Mesendoderm (in vitro differentiated cells): ENCODE measurements at regions not wholly inside any gene's neighbourhood (a gene's known extent, or its start where the extent isn't known, plus 50 kb on each side); places are given as distances from the start of the nearest gene placed in this dataset.

ENCODE experiments used
- DNase-seq: peaks from one replicate; pipeline ENCODE4 v3.0.0; 2013
- H2AK5ac ChIP-seq: 2 replicates; pipeline ENCODE4 v1.6.1; 2013; ENCODE audit warnings: low read length, inconsistent platforms
- H2BK120ac ChIP-seq: 2 replicates; pipeline ENCODE4 v1.6.1; 2013; ENCODE audit warnings: low read depth, mild to moderate bottlenecking, low read length, moderate library complexity, mixed read lengths
- H2BK15ac ChIP-seq: replicated peaks from 2 replicates; pipeline ENCODE4 v1.6.1; 2013; ENCODE audit warnings: low read depth, mild to moderate bottlenecking, moderate library complexity
- H2BK5ac ChIP-seq: 2 replicates; pipeline ENCODE4 v1.6.1; 2013; ENCODE audit warnings: low read length, inconsistent platforms
- H3K18ac ChIP-seq: 2 replicates; pipeline ENCODE4 v1.6.1; 2013; ENCODE audit warnings: mild to moderate bottlenecking, low read length, mixed read lengths
- H3K23ac ChIP-seq: one replicate; pipeline ENCODE4 v1.6.1; 2013; ENCODE audit warnings: low read length
- H3K27ac ChIP-seq: 2 replicates; pipeline ENCODE4 v1.5.1; 2013; ENCODE audit warnings: low read depth, mild to moderate bottlenecking, inconsistent platforms, low read length, moderate library complexity
- H3K27me3 ChIP-seq: 2 replicates; pipeline ENCODE4 v1.6.1; 2013; ENCODE audit warnings: low read length, control low read depth, mild to moderate bottlenecking, inconsistent platforms; ENCODE audit not compliant: insufficient read depth, poor library complexity
- H3K36me3 ChIP-seq: 2 replicates; pipeline ENCODE4 v1.6.1; 2013; ENCODE audit warnings: low read length, inconsistent platforms; ENCODE audit not compliant: control insufficient read depth, insufficient read depth
- H3K4ac ChIP-seq: one replicate; pipeline ENCODE4 v1.6.1; 2013; ENCODE audit warnings: low read depth, mild to moderate bottlenecking, low read length, moderate library complexity
- H3K4me1 ChIP-seq: 2 replicates; pipeline ENCODE4 v1.6.1; 2013; ENCODE audit warnings: low read depth, low read length, inconsistent platforms; ENCODE audit not compliant: control insufficient read depth
- H3K4me2 ChIP-seq: 2 replicates; pipeline ENCODE4 v1.6.1; 2013; ENCODE audit warnings: low read length
- H3K4me3 ChIP-seq: 2 replicates; pipeline ENCODE4 v1.5.1; 2013; ENCODE audit warnings: mild to moderate bottlenecking, low read length
- H3K56ac ChIP-seq: one replicate; pipeline ENCODE4 v1.6.1; 2013; ENCODE audit warnings: low read length
- H3K79me1 ChIP-seq: 2 replicates; pipeline ENCODE4 v1.6.1; 2013; ENCODE audit warnings: low read length, inconsistent platforms
- H3K79me2 ChIP-seq: 2 replicates; pipeline ENCODE4 v1.6.1; 2013; ENCODE audit warnings: mild to moderate bottlenecking, low read length; ENCODE audit not compliant: control insufficient read depth, insufficient read depth
- H3K9ac ChIP-seq: 2 replicates; pipeline ENCODE4 v1.6.1; 2013; ENCODE audit warnings: low read length, inconsistent platforms
- H4K5ac ChIP-seq: one replicate; pipeline ENCODE4 v1.6.1; 2013; ENCODE audit warnings: low read length
- H4K8ac ChIP-seq: one replicate; pipeline ENCODE4 v1.6.1; 2013; ENCODE audit warnings: low read depth, mild to moderate bottlenecking, control low read depth, low read length, moderate library complexity
- WGBS: extraction: QIAGEN DNeasy Blood & Tissue Kit; methylation state at CpG from one replicate; pipeline ENCODE4 v1.1.7; 2013; ENCODE audit warnings: low lambda C conversion rate, missing lambda C conversion rate; ENCODE audit not compliant: insufficient coverage; ENCODE audit errors: extremely low coverage; 5-methylcytosine and 5-hydroxymethylcytosine counted together

GRCh38 chr2:239638376-239638775 is 237.6 kb upstream of the HDAC4 start:
- Histone ChIP-seq H2BK120ac (no peak overlapping the region), H3K9ac (no peak overlapping the region), H3K56ac (no peak overlapping the region), H3K4ac (no peak overlapping the region), H3K4me2 (no peak overlapping the region), H2BK5ac (no peak overlapping the region), H3K27me3 (no peaks in the 10 kb centered on the region), H2AK5ac (no peak overlapping the region), H4K8ac (no peak overlapping the region), H2BK15ac (no peak overlapping the region), H3K4me3 (no peak overlapping the region), H3K4me1 (no peaks in the 10 kb centered on the region), H3K27ac (no peak overlapping the region), H3K18ac (no peak overlapping the region), H4K5ac (no peak overlapping the region), H3K36me3 (no peaks in the 10 kb centered on the region), H3K79me2 (no peaks in the 10 kb centered on the region), H3K79me1 (no peaks in the 10 kb centered on the region), H3K23ac (no peak overlapping the region)
- WGBS: no CpG with 5 or more reads among the region's 4 CpGs
- DNase-seq: no peak

- Histone ChIP-seq H3K36me3 (no peaks in the 10 kb centered on the region), H2BK5ac (no peak overlapping the region), H4K8ac (no peak overlapping the region), H3K27me3 (no peaks in the 10 kb centered on the region), H3K4ac (no peak overlapping the region), H3K4me2 (no peak overlapping the region), H2AK5ac (no peak overlapping the region), H3K4me1 (no peaks in the 10 kb centered on the region), H2BK120ac (no peak overlapping the region), H3K79me2 (no peaks in the 10 kb centered on the region), H2BK15ac (no peak overlapping the region), H3K56ac (no peak overlapping the region), H3K27ac (no peak overlapping the region), H3K79me1 (no peaks in the 10 kb centered on the region), H3K18ac (no peak overlapping the region), H3K9ac (no peak overlapping the region), H3K4me3 (no peak overlapping the region), H3K23ac (no peak overlapping the region), H4K5ac (no peak overlapping the region)
- no CpG with 5 or more reads among the region's 3 CpGs for WGBS
- no peak for DNase-seq
Observed at GRCh38 chr2:239636808-239637207, 236.0 kb upstream of the HDAC4 start.

GRCh38 chr2:239634769-239635168 is 233.9 kb upstream of the HDAC4 start:
- H3K4ac ChIP-seq: no peak overlapping the region
- H3K23ac ChIP-seq: no peak overlapping the region
- H3K56ac ChIP-seq: no peak overlapping the region
- no CpG with 5 or more reads among the region's 4 CpGs for WGBS
- no peak overlapping the region for H2BK5ac ChIP-seq
- H4K5ac ChIP-seq: no peak overlapping the region
- no peaks in the 10 kb centered on the region for H3K36me3 ChIP-seq
- DNase-seq: no peak
- H3K27me3 ChIP-seq: no peaks in the 10 kb centered on the region
- H2BK120ac ChIP-seq: no peak overlapping the region
- no peak overlapping the region for H3K27ac ChIP-seq
- H3K9ac ChIP-seq: no peak overlapping the region
- no peak overlapping the region for H3K4me3 ChIP-seq
- no peaks in the 10 kb centered on the region for H3K4me1 ChIP-seq
- no peak overlapping the region for H3K4me2 ChIP-seq
- H3K79me1 ChIP-seq: no peaks in the 10 kb centered on the region
- H3K18ac ChIP-seq: no peak overlapping the region
- H3K79me2 ChIP-seq: no peaks in the 10 kb centered on the region
- H4K8ac ChIP-seq: no peak overlapping the region
- H2BK15ac ChIP-seq: no peak overlapping the region
- no peak overlapping the region for H2AK5ac ChIP-seq

- Histone ChIP-seq H2AK5ac (no peak overlapping the region), H3K4me2 (no peak overlapping the region), H3K4ac (no peak overlapping the region), H3K79me1 (no peaks in the 10 kb centered on the region), H3K27me3 (no peaks in the 10 kb centered on the region), H2BK15ac (no peak overlapping the region), H3K9ac (no peak overlapping the region), H3K56ac (no peak overlapping the region), H3K27ac (no peak overlapping the region), H3K4me3 (no peak overlapping the region), H3K4me1 (no peaks in the 10 kb centered on the region), H2BK120ac (no peak overlapping the region), H3K18ac (no peak overlapping the region), H2BK5ac (no peak overlapping the region), H4K5ac (no peak overlapping the region), H3K79me2 (no peaks in the 10 kb centered on the region), H3K36me3 (no peaks in the 10 kb centered on the region), H3K23ac (no peak overlapping the region), H4K8ac (no peak overlapping the region)
- no CpG with 5 or more reads among the region's 13 CpGs for WGBS
- DNase-seq: no peak
Observed at GRCh38 chr2:239630618-239631286, 229.9 kb upstream of the HDAC4 start.

- Histone ChIP-seq H3K36me3 (no peaks in the 10 kb centered on the region), H3K4me2 (no peak overlapping the region), H4K8ac (no peak overlapping the region), H3K79me2 (no peaks in the 10 kb centered on the region), H2AK5ac (no peak overlapping the region), H3K56ac (no peak overlapping the region), H3K4me1 (no peaks in the 10 kb centered on the region), H3K79me1 (no peaks in the 10 kb centered on the region), H3K23ac (no peak overlapping the region), H3K4me3 (no peak overlapping the region), H4K5ac (no peak overlapping the region), H2BK15ac (no peak overlapping the region), H2BK120ac (no peak overlapping the region), H3K4ac (no peak overlapping the region), H3K27me3 (no peaks in the 10 kb centered on the region), H2BK5ac (no peak overlapping the region), H3K27ac (no peak overlapping the region), H3K18ac (no peak overlapping the region), H3K9ac (no peak overlapping the region)
- no CpG with 5 or more reads among the region's 7 CpGs for WGBS
- no peak for DNase-seq
Observed at GRCh38 chr2:239629926-239630617, 229.3 kb upstream of the HDAC4 start.
